ENCODE measurements at regions not wholly inside any gene's neighbourhood (a gene's known extent, or its start where the extent isn't known, plus 50 kb on each side); places are given as distances from the start of the nearest gene placed in this dataset.

- H3K9me3 ChIP-seq (ENCODE audit: low read length), result no peaks in the 10 kb centered on the region
- H2AFZ ChIP-seq (ENCODE audit: low read length), result no peak overlapping the region
- no peak for DNase-seq (ENCODE audit: low spot score)
- no peaks in the 10 kb centered on the region for H3K36me3 ChIP-seq (ENCODE audit: insufficient read depth, low read length)
- no peak for TF ChIP-seq EZH2phosphoT487 (IDR thresholded peaks at IDR 0.05; ENCODE audit: borderline replicate concordance, low read depth, low read length)
- no peak for TF ChIP-seq CTCF (conservative IDR thresholded peaks at IDR 0.05; ENCODE audit: low read length)
- no peaks in the 10 kb centered on the region for H3K4me1 ChIP-seq (ENCODE audit: insufficient read depth, low read length, poor library complexity, severe bottlenecking)
- H3K9me2 ChIP-seq (ENCODE audit: insufficient read depth, low read length), result no peaks in the 10 kb centered on the region
- no peak overlapping the region for H3K4me2 ChIP-seq (ENCODE audit: low read length)
- H3K4me3 ChIP-seq (ENCODE audit: low read depth, low read length, poor library complexity, severe bottlenecking), result no peak overlapping the region
- no TSS peak for BruUV-seq (replicated peaks)
- no peaks in the 10 kb centered on the region for H4K20me1 ChIP-seq (ENCODE audit: insufficient read depth, low read length)
- CTCF ChIA-PET (ENCODE audit: unreplicated experiment), result no interaction called here
- no peak overlapping the region for H3K27ac ChIP-seq (ENCODE audit: low read depth, low read length, poor library complexity, severe bottlenecking)
- POLR2A ChIA-PET, result interaction anchor here (0.5 to 1.2 kb wide), 2 partner anchors 14 to 1675 kb away, joined by 3 to 4 read pairs; no protein-coding TSS in a partner anchor
- intact Hi-C loops (cut with micrococcal nuclease; ENCODE audit: unreplicated experiment), result no loop called here
- no peaks in the 10 kb centered on the region for H3K79me2 ChIP-seq (ENCODE audit: insufficient read depth, low read depth, low read length)
Observed at GRCh38 chr14:84288781-84289180, 1241.2 kb upstream of the FLRT2 start.

DNA sequence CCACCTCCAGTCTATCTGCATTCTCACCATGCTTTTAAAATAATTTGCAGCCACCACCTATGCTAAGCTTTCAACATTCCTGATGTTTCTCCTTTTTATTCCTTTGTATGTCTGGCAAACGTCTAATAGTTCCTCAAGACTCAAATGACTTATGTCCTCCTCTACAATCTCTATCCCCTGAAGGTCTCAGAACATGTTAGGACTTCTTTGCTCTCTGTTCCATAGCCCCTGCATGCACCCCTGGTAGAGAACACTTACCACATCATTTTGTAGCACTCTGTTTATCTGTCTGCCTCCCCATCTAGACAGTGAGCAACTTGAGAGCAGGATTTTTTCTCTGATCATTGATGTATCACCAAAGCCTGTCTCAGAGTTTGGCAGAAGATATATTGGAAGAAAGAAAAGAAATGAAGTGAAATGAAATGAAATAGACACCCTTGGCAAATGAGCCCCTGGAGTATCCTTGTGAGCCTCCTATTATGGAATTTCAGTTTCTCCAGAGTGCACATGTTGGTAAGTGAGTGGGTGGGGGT lies 1231.2 kb upstream of the FLRT2 start:
- DNase-seq (ENCODE audit: low spot score), result no peak
- intact Hi-C loops (cut with micrococcal nuclease; ENCODE audit: unreplicated experiment), result no loop called here
- Histone ChIP-seq H3K4me3 (ENCODE audit: low read depth, low read length, poor library complexity, severe bottlenecking) (no peak overlapping the region), H2AFZ (ENCODE audit: low read length) (no peak overlapping the region), H3K4me2 (ENCODE audit: low read length) (no peak overlapping the region), H4K20me1 (ENCODE audit: insufficient read depth, low read length) (no peaks in the 10 kb centered on the region), H3K9me2 (ENCODE audit: insufficient read depth, low read length) (no peaks in the 10 kb centered on the region), H3K36me3 (ENCODE audit: insufficient read depth, low read length) (no peaks in the 10 kb centered on the region), H3K27ac (ENCODE audit: low read depth, low read length, poor library complexity, severe bottlenecking) (no peak overlapping the region), H3K79me2 (ENCODE audit: insufficient read depth, low read depth, low read length) (no peaks in the 10 kb centered on the region), H3K4me1 (ENCODE audit: insufficient read depth, low read length, poor library complexity, severe bottlenecking) (no peaks in the 10 kb centered on the region), H3K9me3 (ENCODE audit: low read length) (no peaks in the 10 kb centered on the region)
- no TSS peak for BruUV-seq (replicated peaks)
- TF ChIP-seq EZH2phosphoT487 (IDR thresholded peaks at IDR 0.05; ENCODE audit: borderline replicate concordance, low read depth, low read length) (no peak), CTCF (conservative IDR thresholded peaks at IDR 0.05; ENCODE audit: low read length) (no peak)
- ChIA-PET CTCF (ENCODE audit: unreplicated experiment) (no interaction called here), POLR2A (no interaction called here)

- intact Hi-C loops (cut with micrococcal nuclease; ENCODE audit: unreplicated experiment), result no loop called here
- H3K27ac ChIP-seq (ENCODE audit: low read depth, low read length, poor library complexity, severe bottlenecking), result no peak overlapping the region
- H3K36me3 ChIP-seq (ENCODE audit: insufficient read depth, low read length), result no peaks in the 10 kb centered on the region
- H3K9me3 ChIP-seq (ENCODE audit: low read length), result no peaks in the 10 kb centered on the region
- H3K4me1 ChIP-seq (ENCODE audit: insufficient read depth, low read length, poor library complexity, severe bottlenecking), result no peaks in the 10 kb centered on the region
- TF ChIP-seq EZH2phosphoT487 (IDR thresholded peaks at IDR 0.05; ENCODE audit: borderline replicate concordance, low read depth, low read length), result no peak
- no peak for TF ChIP-seq CTCF (conservative IDR thresholded peaks at IDR 0.05; ENCODE audit: low read length)
- DNase-seq (ENCODE audit: low spot score), result no peak
- H2AFZ ChIP-seq (ENCODE audit: low read length), result no peak overlapping the region
- no peak overlapping the region for H3K4me2 ChIP-seq (ENCODE audit: low read length)
- H3K4me3 ChIP-seq (ENCODE audit: low read depth, low read length, poor library complexity, severe bottlenecking), result no peak overlapping the region
- no peaks in the 10 kb centered on the region for H3K79me2 ChIP-seq (ENCODE audit: insufficient read depth, low read depth, low read length)
- no TSS peak for BruUV-seq (replicated peaks)
- no peaks in the 10 kb centered on the region for H4K20me1 ChIP-seq (ENCODE audit: insufficient read depth, low read length)
- no peaks in the 10 kb centered on the region for H3K9me2 ChIP-seq (ENCODE audit: insufficient read depth, low read length)
- ChIA-PET CTCF (ENCODE audit: unreplicated experiment) (no interaction called here), POLR2A (no interaction called here)
Observed at GRCh38 chr14:84303140-84303539, 1226.8 kb upstream of the FLRT2 start.

All from OCI-LY7 (cell line).